ENCODE measurements at regions not wholly inside any gene's neighbourhood (a gene's known extent, or its start where the extent isn't known, plus 50 kb on each side); places are given as distances from the start of the nearest gene placed in this dataset.

- TF ChIP-seq, protein P1, sequence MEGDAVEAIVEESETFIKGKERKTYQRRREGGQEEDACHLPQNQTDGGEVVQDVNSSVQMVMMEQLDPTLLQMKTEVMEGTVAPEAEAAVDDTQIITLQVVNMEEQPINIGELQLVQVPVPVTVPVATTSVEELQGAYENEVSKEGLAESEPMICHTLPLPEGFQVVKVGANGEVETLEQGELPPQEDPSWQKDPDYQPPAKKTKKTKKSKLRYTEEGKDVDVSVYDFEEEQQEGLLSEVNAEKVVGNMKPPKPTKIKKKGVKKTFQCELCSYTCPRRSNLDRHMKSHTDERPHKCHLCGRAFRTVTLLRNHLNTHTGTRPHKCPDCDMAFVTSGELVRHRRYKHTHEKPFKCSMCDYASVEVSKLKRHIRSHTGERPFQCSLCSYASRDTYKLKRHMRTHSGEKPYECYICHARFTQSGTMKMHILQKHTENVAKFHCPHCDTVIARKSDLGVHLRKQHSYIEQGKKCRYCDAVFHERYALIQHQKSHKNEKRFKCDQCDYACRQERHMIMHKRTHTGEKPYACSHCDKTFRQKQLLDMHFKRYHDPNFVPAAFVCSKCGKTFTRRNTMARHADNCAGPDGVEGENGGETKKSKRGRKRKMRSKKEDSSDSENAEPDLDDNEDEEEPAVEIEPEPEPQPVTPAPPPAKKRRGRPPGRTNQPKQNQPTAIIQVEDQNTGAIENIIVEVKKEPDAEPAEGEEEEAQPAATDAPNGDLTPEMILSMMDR (conservative IDR thresholded peaks at IDR 0.05; ENCODE audit: low read length): no peak
- no peak for TF ChIP-seq EZH2phosphoT487 (IDR thresholded peaks at IDR 0.05; ENCODE audit: borderline replicate concordance)
Observed at GRCh38 chr14:30162066-30162465, 234.4 kb upstream of the PRKD1 start.

All from Loucy (cell line).